ENCODE measurements at regions not wholly inside any gene's neighbourhood (a gene's known extent, or its start where the extent isn't known, plus 50 kb on each side); places are given as distances from the start of the nearest gene placed in this dataset.
"Not testable (repeated sequence)": the region's sequence is repeated elsewhere in the genome, so short reads cannot be mapped to it uniquely, and the experiment has no call there.

- H3K4me1 ChIP-seq (ENCODE audit: insufficient read depth): peaks cover 23% of the 10 kb centered on the region
- H3K4me3 ChIP-seq: no peak overlapping the region
- DNase-seq: no peak
Measured at GRCh38 chr2:38461470-38461869, 84.4 kb upstream of the ATL2 start.

GRCh38 chr2:38460313-38460712 lies 83.2 kb upstream of the ATL2 start:
- Histone ChIP-seq H3K4me1 (ENCODE audit: insufficient read depth) (peaks cover 22% of the 10 kb centered on the region), H3K4me3 (no peak overlapping the region), H3K27me3 (no peaks in the 10 kb centered on the region), H3K27ac (no peak overlapping the region), H3K9me3 (no peaks in the 10 kb centered on the region), H3K36me3 (no peaks in the 10 kb centered on the region)
- WGBS, 3 donors: 87 to 93% (median 90%) methylated on average over 3 of the region's 3 CpGs
- TF ChIP-seq EP300 (IDR thresholded peaks at IDR 0.05) (no peak), POLR2A (IDR thresholded peaks at IDR 0.05) (no peak), CTCF (IDR thresholded peaks at IDR 0.05) (no peak)
- no peak for DNase-seq
- intact Hi-C loops (cut with DNase I): loop anchor here in 1 of 4 donors (10.0 kb wide), 1 partner anchor 64 kb away; no protein-coding TSS in a partner anchor

More at GRCh38 chr2:38461470-38461869, 84.4 kb upstream of the ATL2 start:
- no peak for TF ChIP-seq POLR2A (IDR thresholded peaks at IDR 0.05)
- no peak for TF ChIP-seq EP300 (IDR thresholded peaks at IDR 0.05)
- TF ChIP-seq CTCF (IDR thresholded peaks at IDR 0.05): no peak
- Histone ChIP-seq H3K36me3 (no peaks in the 10 kb centered on the region), H3K9me3 (no peaks in the 10 kb centered on the region), H3K27ac (no peak overlapping the region), H3K27me3 (no peaks in the 10 kb centered on the region)
- intact Hi-C loops (cut with DNase I): loop anchor here in 1 of 4 donors (10.0 kb wide), 1 partner anchor 63 kb away; no protein-coding TSS in a partner anchor
- WGBS, 3 donors: 78 to 96% (median 87%) methylated on average over 1 of the region's 1 CpG

GRCh38 chr2:38454081-38454480 lies 77.0 kb upstream of the ATL2 start:
- intact Hi-C loops (cut with DNase I): no loop called here
- no peaks in the 10 kb centered on the region for H3K27me3 ChIP-seq
- no peaks in the 10 kb centered on the region for H3K9me3 ChIP-seq
- H3K4me1 ChIP-seq (ENCODE audit: insufficient read depth): peaks cover 5% of the 10 kb centered on the region
- H3K4me3 ChIP-seq: no peak overlapping the region
- TF ChIP-seq EP300 (IDR thresholded peaks at IDR 0.05) (no peak), POLR2A (IDR thresholded peaks at IDR 0.05) (no peak), CTCF (IDR thresholded peaks at IDR 0.05) (no peak)
- 97 to 98% (median 97%) methylated on average over 4 of the region's 4 CpGs for WGBS, 3 donors
- no peak for DNase-seq
- no peak overlapping the region for H3K27ac ChIP-seq
- no peaks in the 10 kb centered on the region for H3K36me3 ChIP-seq

GRCh38 chr2:38451778-38452177 lies 74.7 kb upstream of the ATL2 start:
- DNase-seq; H3K4me1 ChIP-seq (ENCODE audit: insufficient read depth); H3K36me3 ChIP-seq; H3K27me3 ChIP-seq; H3K4me3 ChIP-seq; intact Hi-C loops (cut with DNase I); H3K27ac ChIP-seq; H3K9me3 ChIP-seq: not testable (repeated sequence)
- 84 to 90% (median 89%) methylated on average over 5 of the region's 5 CpGs for WGBS, 3 donors

- TF ChIP-seq CTCF (IDR thresholded peaks at IDR 0.05) (no peak), POLR2A (IDR thresholded peaks at IDR 0.05) (no peak), EP300 (IDR thresholded peaks at IDR 0.05) (no peak)
Measured at GRCh38 chr2:38450509-38450908, 73.4 kb upstream of the ATL2 start.

More at GRCh38 chr2:38450509-38450908, 73.4 kb upstream of the ATL2 start:
- Histone ChIP-seq H3K9me3 (no peaks in the 10 kb centered on the region), H3K27me3 (no peaks in the 10 kb centered on the region), H3K27ac (no peak overlapping the region), H3K4me3 (no peak overlapping the region), H3K4me1 (ENCODE audit: insufficient read depth) (peaks cover 2% of the 10 kb centered on the region), H3K36me3 (no peaks in the 10 kb centered on the region)
- 91 to 98% (median 96%) methylated on average over 2 of the region's 2 CpGs for WGBS, 3 donors
- DNase-seq: no peak
- intact Hi-C loops (cut with DNase I): no loop called here

Measured in ovary (tissue), 7 donors.